B cell (primary cell): ENCODE measurements at regions not wholly inside any gene's neighbourhood (a gene's known extent, or its start where the extent isn't known, plus 50 kb on each side); places are given as distances from the start of the nearest gene placed in this dataset.

ENCODE experiments used
- ATAC-seq: fragments of 200-7000 bp; cut with Tn5 transposase; one replicate; pipeline ENCODE4 v1.10.0; 2021; ENCODE audit warnings: low read depth, mild to moderate bottlenecking, moderate number of reproducible peaks, moderate library complexity
- CTCF ChIA-PET: fragments of 350-600 bp; sonication (Branson Sonifier 250); formaldehyde crosslinking; loops from one replicate; lab custom pipeline; 2021; ENCODE audit warnings: antibody characterized with exemption, inconsistent platforms; lab: Charles Lee
- POLR2A ChIA-PET: fragments of 350-600 bp; sonication (Branson Sonifier 250); formaldehyde crosslinking; loops from one replicate; lab custom pipeline; 2021; ENCODE audit warnings: antibody characterized with exemption; lab: Charles Lee
- DNase-seq: peaks from one replicate; pipeline ENCODE4 v3.0.0; 2013
- H2AFZ ChIP-seq: 2 replicates; pipeline ENCODE4 v1.6.1; 2012; ENCODE audit warnings: mild to moderate bottlenecking, low read depth, low read length; ENCODE audit not compliant: insufficient read depth, poor library complexity, severe bottlenecking
- H3K27ac ChIP-seq, 2 donors: 1 replicate in 1 of 2; 2 replicates in 1 of 2; pipeline ENCODE4 v1.5.1; 2012 to 2013; ENCODE audit warnings: low read length in 2 of 2, mild to moderate bottlenecking in 2 of 2, moderate library complexity in 1 of 2
- H3K27me3 ChIP-seq, 4 experiments: fragments of 200-600 bp in 1 of 4; sonication (generic) in 1 of 4; replicated peaks in 1 of 4; 1 replicate in 2 of 4; 2 replicates in 2 of 4; pipeline versions ENCODE4 v1.6.1 to v1.7.0; 2013 to 2016; ENCODE audit warnings: low read length in 3 of 4, mild to moderate bottlenecking in 2 of 4, mixed read lengths in 1 of 4, moderate library complexity in 1 of 4; ENCODE audit not compliant: insufficient read depth in 4 of 4, control insufficient read depth in 3 of 4; ENCODE audit errors: control extremely low read depth in 1 of 4
- H3K36me3 ChIP-seq, 2 experiments: replicated peaks in 1 of 2; 1 replicate in 1 of 2; 2 replicates in 1 of 2; pipeline versions ENCODE4 v1.6.1 to v1.7.1; 2013; ENCODE audit warnings: low read length in 1 of 2; ENCODE audit not compliant: insufficient read depth in 2 of 2, control insufficient read depth in 1 of 2; ENCODE audit errors: control extremely low read depth in 1 of 2, extremely low read depth in 1 of 2
- H3K4me1 ChIP-seq, 2 donors: fragments of 200-600 bp in 1 of 2; sonication (generic) in 1 of 2; 1 replicate in 1 of 2; 2 replicates in 1 of 2; pipeline versions ENCODE4 v1.5.1 to v1.6.1; 2013 to 2017; ENCODE audit warnings: low read length in 2 of 2; ENCODE audit not compliant: control insufficient read depth in 2 of 2, insufficient read depth in 2 of 2
- H3K4me2 ChIP-seq: replicated peaks from 2 replicates; pipeline ENCODE3; 2012; ENCODE audit warnings: mild to moderate bottlenecking, low read depth, low read length; ENCODE audit not compliant: poor library complexity, severe bottlenecking
- H3K4me3 ChIP-seq, 5 experiments: fragments of 200-600 bp in 1 of 5; sonication (generic) in 1 of 5; 1 replicate in 3 of 5; 2 replicates in 2 of 5; pipeline versions ENCODE4 v1.5.1 to v1.7.0; 2011 to 2016; ENCODE audit warnings: low read length in 4 of 5, mild to moderate bottlenecking in 4 of 5, low read depth in 2 of 5, control low read depth in 1 of 5, moderate library complexity in 1 of 5; ENCODE audit not compliant: insufficient read depth in 1 of 5; ENCODE audit errors: control extremely low read depth in 1 of 5, extremely low read depth in 1 of 5
- H3K79me2 ChIP-seq: fragments of 200-600 bp; sonication (generic); one replicate; pipeline ENCODE4 v1.6.0; 2016; ENCODE audit warnings: low read length; ENCODE audit not compliant: control insufficient read depth, insufficient read depth
- H3K9ac ChIP-seq: fragments of 200-600 bp; sonication (generic); 2 replicates; pipeline ENCODE4 v1.6.1; 2017; ENCODE audit warnings: mild to moderate bottlenecking, low read length, moderate library complexity
- H3K9me3 ChIP-seq, 3 donors: one replicate each; pipeline versions ENCODE4 v1.6.1 to v1.7.1; 2013; ENCODE audit warnings: low read length in 2 of 3; ENCODE audit not compliant: control insufficient read depth in 2 of 3, insufficient read depth in 1 of 3; ENCODE audit errors: control extremely low read depth in 1 of 3
- H4K20me1 ChIP-seq: 2 replicates; pipeline ENCODE4 v1.6.0; 2012; ENCODE audit warnings: mild to moderate bottlenecking, low read length; ENCODE audit not compliant: insufficient read depth, control insufficient read depth, poor library complexity, severe bottlenecking
- H3K27ac Mint-ChIP-seq: one replicate; pipeline ENCODE4 v1.8.0; 2021; ENCODE audit warnings: mixed read lengths
- H3K27me3 Mint-ChIP-seq: one replicate; pipeline ENCODE4 v1.8.0; 2021; ENCODE audit warnings: mixed read lengths
- H3K4me1 Mint-ChIP-seq: one replicate; pipeline ENCODE4 v1.8.0; 2021; ENCODE audit warnings: mixed read lengths
- H3K4me3 Mint-ChIP-seq: one replicate; pipeline ENCODE4 v1.8.0; 2021; ENCODE audit warnings: mixed read lengths
- H3K9me3 Mint-ChIP-seq: one replicate; pipeline ENCODE4 v1.8.0; 2022; ENCODE audit warnings: mixed read lengths; ENCODE audit not compliant: insufficient read depth
- EZH2 ChIP-seq: IDR thresholded peaks from 2 replicates; pipeline ENCODE4 v1.6.1; 2012; ENCODE audit warnings: borderline replicate concordance, low read depth, mild to moderate bottlenecking, moderate library complexity, low read length; ENCODE audit not compliant: insufficient read depth, poor library complexity, severe bottlenecking
- WGBS: methylation state at CpG from one replicate; pipeline ENCODE4 v1.1.5; 2013; ENCODE audit warnings: missing lambda C conversion rate; ENCODE audit not compliant: insufficient coverage; 5-methylcytosine and 5-hydroxymethylcytosine counted together
- intact Hi-C: fragments of 100-400 bp; cut with micrococcal nuclease; formaldehyde crosslinking; loops from one replicate; pipeline ENCODE4 v1.10.0; 2022
- TF ChIP-seq, protein P1 (sequence below): fragments of 200-600 bp; IDR thresholded peaks from one replicate; pipeline ENCODE4 v1.8.0; 2022; ENCODE audit warnings: antibody characterized with exemption, mild to moderate bottlenecking

- no peaks in the 10 kb centered on the region for H3K79me2 ChIP-seq
- H3K4me3 ChIP-seq = no peak overlapping the region
- ATAC-seq (no peak), DNase-seq (no peak)
- no peak overlapping the region for H3K9ac ChIP-seq
- Mint-ChIP-seq H3K4me3 (no peak overlapping the region), H3K4me1 (no peaks in the 10 kb centered on the region), H3K9me3 (no peaks in the 10 kb centered on the region), H3K27ac (no peak overlapping the region), H3K27me3 (peaks cover 4% of the 10 kb centered on the region)
- POLR2A ChIA-PET = no interaction called here
- CTCF ChIA-PET = no interaction called here
- no peak overlapping the region for H3K4me2 ChIP-seq
- no peaks in the 10 kb centered on the region for H3K4me1 ChIP-seq
- H3K27ac ChIP-seq = no peak overlapping the region
- no peaks in the 10 kb centered on the region for H3K9me3 ChIP-seq
- H2AFZ ChIP-seq = no peak overlapping the region
- H3K36me3 ChIP-seq = no peaks in the 10 kb centered on the region
- intact Hi-C loops = no loop called here
- no peaks in the 10 kb centered on the region for H3K27me3 ChIP-seq
- no peak for TF ChIP-seq EZH2
- TF ChIP-seq, protein P1, sequence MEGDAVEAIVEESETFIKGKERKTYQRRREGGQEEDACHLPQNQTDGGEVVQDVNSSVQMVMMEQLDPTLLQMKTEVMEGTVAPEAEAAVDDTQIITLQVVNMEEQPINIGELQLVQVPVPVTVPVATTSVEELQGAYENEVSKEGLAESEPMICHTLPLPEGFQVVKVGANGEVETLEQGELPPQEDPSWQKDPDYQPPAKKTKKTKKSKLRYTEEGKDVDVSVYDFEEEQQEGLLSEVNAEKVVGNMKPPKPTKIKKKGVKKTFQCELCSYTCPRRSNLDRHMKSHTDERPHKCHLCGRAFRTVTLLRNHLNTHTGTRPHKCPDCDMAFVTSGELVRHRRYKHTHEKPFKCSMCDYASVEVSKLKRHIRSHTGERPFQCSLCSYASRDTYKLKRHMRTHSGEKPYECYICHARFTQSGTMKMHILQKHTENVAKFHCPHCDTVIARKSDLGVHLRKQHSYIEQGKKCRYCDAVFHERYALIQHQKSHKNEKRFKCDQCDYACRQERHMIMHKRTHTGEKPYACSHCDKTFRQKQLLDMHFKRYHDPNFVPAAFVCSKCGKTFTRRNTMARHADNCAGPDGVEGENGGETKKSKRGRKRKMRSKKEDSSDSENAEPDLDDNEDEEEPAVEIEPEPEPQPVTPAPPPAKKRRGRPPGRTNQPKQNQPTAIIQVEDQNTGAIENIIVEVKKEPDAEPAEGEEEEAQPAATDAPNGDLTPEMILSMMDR = no peak
- H4K20me1 ChIP-seq = no peaks in the 10 kb centered on the region
Measured at GRCh38 chr9:19614294-19614693, 174.5 kb downstream of the SLC24A2 start.

- Mint-ChIP-seq H3K27me3 (peaks cover 6% of the 10 kb centered on the region), H3K4me1 (no peaks in the 10 kb centered on the region), H3K9me3 (no peaks in the 10 kb centered on the region), H3K27ac (no peak overlapping the region), H3K4me3 (no peak overlapping the region)
- H3K9me3 ChIP-seq = no peaks in the 10 kb centered on the region
- WGBS = no CpG with 5 or more reads among the region's 2 CpGs
- H3K79me2 ChIP-seq = no peaks in the 10 kb centered on the region
- ChIA-PET CTCF (no interaction called here), POLR2A (no interaction called here)
- DNase-seq (no peak), ATAC-seq (no peak)
- TF ChIP-seq EZH2 = no peak
- TF ChIP-seq, protein P1 = no peak
- no peak overlapping the region for H3K27ac ChIP-seq
- no peaks in the 10 kb centered on the region for H3K36me3 ChIP-seq
- no peak overlapping the region for H3K9ac ChIP-seq
- intact Hi-C loops = no loop called here
- no peak overlapping the region for H2AFZ ChIP-seq
- no peaks in the 10 kb centered on the region for H3K4me1 ChIP-seq
- no peak overlapping the region for H3K4me3 ChIP-seq
- no peak overlapping the region for H3K4me2 ChIP-seq
- H4K20me1 ChIP-seq = no peaks in the 10 kb centered on the region
- H3K27me3 ChIP-seq = no peaks in the 10 kb centered on the region
Measured at GRCh38 chr9:19600538-19600937, 188.3 kb downstream of the SLC24A2 start.
